Effector memory CD8-positive, alpha-beta T cell (primary cell): ENCODE measurements at regions not wholly inside any gene's neighbourhood (a gene's known extent, or its start where the extent isn't known, plus 50 kb on each side); places are given as distances from the start of the nearest gene placed in this dataset.

Experiments
- ATAC-seq: fragments of 150-1000 bp; cut with Tn5 transposase; replicated peaks from 2 replicates; pipeline ENCODE4 v1.10.0; 2021; ENCODE audit warnings: mild to moderate bottlenecking, moderate library complexity
- DNase-seq, 3 experiments: peaks; one replicate each; pipeline ENCODE4 v3.0.0; 2021
- H3K27ac Mint-ChIP-seq, 2 donors: one replicate each; pipeline ENCODE4 v1.8.0; 2022; ENCODE audit warnings: mild to moderate bottlenecking in 2 of 2, mixed read lengths in 2 of 2, moderate library complexity in 2 of 2
- H3K27me3 Mint-ChIP-seq, 2 donors: one replicate each; pipeline ENCODE4 v1.8.0; 2022; ENCODE audit warnings: mixed read lengths in 2 of 2
- H3K36me3 Mint-ChIP-seq: one replicate; pipeline ENCODE4 v1.8.0; 2022; ENCODE audit warnings: mild to moderate bottlenecking, moderate library complexity, mixed read lengths; ENCODE audit not compliant: insufficient read depth
- H3K4me1 Mint-ChIP-seq, 2 donors: one replicate each; pipeline ENCODE4 v1.8.0; 2022; ENCODE audit warnings: low read depth in 2 of 2, mixed read lengths in 2 of 2
- H3K4me3 Mint-ChIP-seq, 2 donors: one replicate each; pipeline ENCODE4 v1.8.0; 2022; ENCODE audit warnings: mild to moderate bottlenecking in 2 of 2, mixed read lengths in 2 of 2, moderate library complexity in 2 of 2
- H3K9me3 Mint-ChIP-seq, 2 donors: one replicate each; pipeline ENCODE4 v1.8.0; 2022; ENCODE audit warnings: mixed read lengths in 2 of 2

DNA sequence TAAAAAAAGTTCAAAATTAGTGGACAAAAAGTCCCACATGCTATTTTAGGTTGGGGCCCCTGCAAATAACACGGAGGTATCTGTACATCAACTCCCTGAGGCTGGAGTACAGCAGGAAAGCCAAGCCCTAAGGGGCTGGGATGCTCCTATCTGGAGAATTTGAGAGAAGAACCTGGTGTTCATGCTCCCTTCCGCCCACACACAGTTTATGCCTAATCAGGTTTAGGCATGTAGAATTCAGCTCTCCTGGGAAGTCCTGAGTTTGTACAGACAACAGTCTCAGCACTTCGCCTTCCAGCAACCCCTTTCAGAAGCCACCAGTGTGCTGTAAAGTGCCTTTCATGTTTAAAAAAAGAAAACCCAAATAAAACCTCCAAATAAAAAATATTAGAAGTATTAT lies 237.3 kb upstream of the GRIP1 start:
- Mint-ChIP-seq H3K9me3 (no peaks in the 10 kb centered on the region), H3K27me3 (peaks cover 5 to 27% of the 10 kb centered on the region in 2 donors), H3K36me3 (no peaks in the 10 kb centered on the region), H3K4me1 (no peaks in the 10 kb centered on the region), H3K27ac (no peak overlapping the region), H3K4me3 (no peak overlapping the region)
- DNase-seq = no peak
- ATAC-seq = no peak

DNA sequence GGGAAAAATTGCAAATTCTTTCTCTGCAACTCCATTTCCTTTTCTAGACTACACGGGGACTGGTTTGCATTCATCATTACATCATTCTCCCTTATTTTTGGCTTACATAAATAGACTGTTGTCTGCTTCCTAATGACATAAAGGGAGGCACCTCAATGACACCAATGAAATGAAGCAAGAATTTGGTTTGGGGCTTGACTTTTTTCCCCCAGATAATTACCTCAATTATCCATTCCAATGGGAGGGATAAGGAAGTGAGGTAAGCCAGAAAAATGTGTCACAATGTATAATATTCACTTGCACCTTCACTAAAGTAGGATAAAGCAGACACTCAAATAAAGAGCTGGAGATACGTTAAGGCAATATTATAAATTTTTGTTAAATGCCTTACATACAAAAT lies 240.6 kb upstream of the GRIP1 start:
- Mint-ChIP-seq H3K27me3 (peaks cover 5 to 44% of the 10 kb centered on the region in 2 donors), H3K4me3 (no peak overlapping the region), H3K4me1 (no peaks in the 10 kb centered on the region), H3K36me3 (peaks cover 4% of the 10 kb centered on the region), H3K9me3 (no peaks in the 10 kb centered on the region), H3K27ac (no peak overlapping the region)
- DNase-seq = no peak
- ATAC-seq = no peak

DNA sequence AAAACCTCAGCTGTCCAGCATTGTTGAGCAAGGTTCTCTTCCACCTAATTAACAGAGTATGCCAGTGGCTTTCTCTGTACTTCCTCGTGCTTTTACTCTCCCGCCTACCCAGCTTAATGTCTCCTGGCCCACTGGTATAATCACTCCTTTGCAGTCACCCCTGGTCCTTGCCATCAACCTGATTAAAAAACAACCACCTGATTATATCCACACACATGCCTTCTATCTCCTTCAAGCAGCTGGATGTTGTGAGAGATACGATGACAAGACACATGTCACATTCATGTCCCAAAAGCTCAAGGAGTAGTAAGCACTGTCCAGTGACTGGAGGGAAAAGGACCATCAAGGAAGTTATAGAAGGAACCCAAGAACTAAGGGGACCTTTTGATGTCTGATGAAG lies 241.3 kb upstream of the GRIP1 start:
- H3K36me3 Mint-ChIP-seq = peaks cover 7% of the 10 kb centered on the region
- ATAC-seq = no peak
- H3K9me3 Mint-ChIP-seq = no peaks in the 10 kb centered on the region

DNA sequence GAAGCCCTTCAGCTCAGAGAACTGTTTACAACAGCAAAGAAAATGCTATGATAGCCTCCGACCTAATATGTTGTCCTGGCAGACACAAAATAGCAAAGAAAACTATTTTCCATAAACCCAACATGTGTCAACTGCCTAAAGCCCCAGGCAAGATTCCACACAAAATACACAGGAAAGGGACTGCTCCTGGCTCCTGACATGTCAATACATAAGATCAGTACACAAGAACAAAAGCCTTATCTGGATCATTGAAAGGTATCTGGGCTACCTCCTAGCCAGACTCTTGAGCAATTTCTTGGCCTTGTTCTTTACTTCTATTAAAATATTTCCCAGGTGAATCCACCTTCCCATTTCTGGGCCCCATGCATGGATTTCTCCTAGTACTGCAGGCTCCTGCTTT lies 242.3 kb upstream of the GRIP1 start:
- peaks cover 0 to 29% of the 10 kb centered on the region in 2 donors for H3K27me3 Mint-ChIP-seq
- no peak for DNase-seq
- H3K9me3 Mint-ChIP-seq = no peaks in the 10 kb centered on the region
- no peak overlapping the region for H3K4me3 Mint-ChIP-seq
- peaks cover 2 to 4% of the 10 kb centered on the region in 2 donors for H3K4me1 Mint-ChIP-seq
- no peak overlapping the region for H3K27ac Mint-ChIP-seq
- ATAC-seq = no peak
- peaks cover 7% of the 10 kb centered on the region for H3K36me3 Mint-ChIP-seq

More for the DNA sequence above, 241.3 kb upstream of the GRIP1 start:
- H3K27me3 Mint-ChIP-seq = peaks cover 3 to 37% of the 10 kb centered on the region in 2 donors
- no peak overlapping the region for H3K27ac Mint-ChIP-seq
- no peak for DNase-seq
- no peak overlapping the region for H3K4me3 Mint-ChIP-seq
- H3K4me1 Mint-ChIP-seq = peaks cover 2 to 4% of the 10 kb centered on the region in 2 donors

DNA sequence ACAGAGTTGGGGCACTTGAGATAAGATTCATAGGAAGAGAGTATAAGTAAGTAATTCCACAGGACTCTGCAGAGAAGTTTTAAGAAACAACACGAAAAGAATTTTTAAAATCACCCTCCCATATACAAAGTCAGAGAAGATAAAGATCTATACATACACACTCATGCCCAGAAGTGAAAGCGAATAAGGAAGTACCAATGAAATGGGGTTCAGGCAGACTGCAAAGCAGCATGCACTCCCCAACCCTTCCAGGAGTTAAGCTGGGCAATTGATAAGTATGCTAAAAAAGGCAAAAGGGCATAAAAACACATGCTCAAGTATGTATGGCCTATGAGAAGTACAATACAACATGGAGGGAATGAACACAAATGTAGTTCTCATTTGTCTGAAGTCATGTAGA lies 246.2 kb upstream of the GRIP1 start:
- no peak overlapping the region for H3K4me3 Mint-ChIP-seq

DNA sequence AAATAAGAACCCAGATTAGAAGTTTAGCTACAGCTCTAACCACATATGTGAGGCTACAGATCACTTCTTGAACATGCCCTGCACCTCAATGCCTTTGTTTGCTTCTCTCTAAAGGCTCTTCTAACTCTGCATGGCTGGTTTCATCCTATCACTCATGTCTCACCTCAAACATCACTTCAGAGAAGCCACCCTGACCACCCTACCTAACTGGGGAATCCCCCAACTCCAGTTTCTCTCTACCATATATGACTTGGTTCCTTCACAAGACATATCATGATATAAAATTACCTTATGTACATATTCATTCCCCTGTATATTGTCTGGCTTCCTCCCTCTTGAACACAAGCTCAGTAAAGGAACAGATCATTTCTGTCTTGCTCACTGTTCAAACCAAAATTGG lies 250.2 kb upstream of the GRIP1 start:
- ATAC-seq (peak; percentile 39), DNase-seq (no peak)
- Mint-ChIP-seq H3K36me3 (peaks cover 4% of the 10 kb centered on the region), H3K4me1 (peaks cover 2 to 4% of the 10 kb centered on the region in 2 donors), H3K9me3 (no peaks in the 10 kb centered on the region), H3K27ac (no peak overlapping the region), H3K4me3 (no peak overlapping the region), H3K27me3 (peaks cover 13 to 15% of the 10 kb centered on the region in 2 donors)

More for the DNA sequence above, 246.2 kb upstream of the GRIP1 start:
- Mint-ChIP-seq H3K4me1 (peaks cover 2 to 4% of the 10 kb centered on the region in 2 donors), H3K27ac (no peak overlapping the region), H3K27me3 (peaks cover 0 to 29% of the 10 kb centered on the region in 2 donors), H3K9me3 (no peaks in the 10 kb centered on the region), H3K36me3 (peaks cover 7% of the 10 kb centered on the region)
- no peak for ATAC-seq
- DNase-seq = no peak

DNA sequence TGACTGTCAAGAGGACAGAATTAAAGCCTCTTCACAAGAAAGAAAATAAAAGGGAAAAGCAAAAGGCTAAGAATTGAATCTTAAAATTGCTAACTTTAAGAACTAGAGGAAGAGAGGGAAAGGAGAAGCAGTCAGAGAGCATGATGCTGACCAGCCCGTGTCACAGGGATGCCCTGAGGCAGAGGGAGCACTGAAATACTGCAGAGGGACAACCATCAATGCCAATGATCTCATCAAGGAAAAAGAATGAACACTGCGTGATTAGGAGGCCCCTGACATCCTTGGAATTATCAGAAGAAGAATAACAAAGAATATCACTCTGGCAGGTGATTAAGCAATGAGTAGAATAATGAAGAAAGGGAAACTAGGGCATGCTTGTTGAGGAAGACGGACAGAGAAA lies 252.2 kb upstream of the GRIP1 start:
- Mint-ChIP-seq H3K27me3 (peaks cover 24% of the 10 kb centered on the region in 2 donors), H3K9me3 (no peaks in the 10 kb centered on the region), H3K4me3 (no peak overlapping the region), H3K36me3 (no peaks in the 10 kb centered on the region), H3K4me1 (no peaks in the 10 kb centered on the region), H3K27ac (no peak overlapping the region)
- DNase-seq (no peak), ATAC-seq (no peak)

DNA sequence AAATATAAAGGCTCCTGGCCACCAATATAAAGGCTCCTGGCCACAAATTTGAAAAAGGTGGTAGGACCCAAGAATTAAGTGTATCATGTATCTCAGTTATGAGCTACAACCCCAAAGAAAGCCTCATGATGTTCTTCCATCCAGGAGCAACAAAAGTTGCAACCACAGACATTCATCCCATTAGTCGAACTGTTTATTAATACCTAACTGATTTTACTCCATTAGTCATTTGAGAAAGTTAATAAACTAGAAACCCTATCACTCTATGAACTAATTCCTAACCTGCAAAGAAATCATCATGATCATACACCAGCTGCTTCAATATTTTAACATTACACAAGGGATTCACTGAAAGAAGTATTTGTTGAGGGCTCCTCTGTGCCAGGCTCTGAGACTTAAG lies 253.2 kb upstream of the GRIP1 start:
- DNase-seq (no peak), ATAC-seq (no peak)
- no peaks in the 10 kb centered on the region for H3K4me1 Mint-ChIP-seq
- H3K36me3 Mint-ChIP-seq = no peaks in the 10 kb centered on the region
- H3K27ac Mint-ChIP-seq = no peak overlapping the region
- peaks cover 24 to 26% of the 10 kb centered on the region in 2 donors for H3K27me3 Mint-ChIP-seq
- no peaks in the 10 kb centered on the region for H3K9me3 Mint-ChIP-seq
- H3K4me3 Mint-ChIP-seq = no peak overlapping the region

DNA sequence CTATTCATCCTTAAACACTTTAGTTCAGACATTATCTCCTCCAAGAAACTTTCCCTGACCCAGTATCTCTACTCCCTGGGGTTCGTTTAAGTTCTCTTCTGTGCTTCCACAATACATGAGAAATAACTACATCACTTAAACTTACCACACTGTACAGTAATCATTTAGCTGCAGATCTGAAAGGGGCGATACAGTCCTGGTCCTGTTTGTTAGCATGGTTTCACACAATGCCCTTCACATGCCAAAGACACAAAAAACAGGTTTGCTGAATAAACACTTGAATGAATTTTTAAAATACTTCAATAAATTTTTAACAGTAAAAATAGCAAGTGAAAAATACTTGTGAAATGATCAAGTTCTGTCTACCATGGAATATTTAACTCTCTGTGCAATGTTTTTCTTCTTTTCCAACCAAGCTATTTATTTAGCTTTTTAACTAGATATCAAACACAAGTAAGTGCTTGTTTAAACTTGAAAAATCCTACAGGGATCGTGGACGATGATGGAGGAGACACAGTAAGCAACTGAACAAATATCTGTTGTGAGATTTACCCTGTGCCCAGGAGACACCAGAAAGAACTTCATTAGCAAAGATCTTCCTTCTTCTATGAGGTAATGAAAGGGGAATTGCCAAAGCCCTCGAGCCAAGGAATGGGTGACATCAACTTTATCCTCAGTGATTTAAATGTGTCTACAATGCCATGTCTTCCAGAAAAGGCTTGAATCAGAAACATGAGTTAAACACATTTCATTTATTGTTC lies 255.6 kb upstream of the GRIP1 start:
- Mint-ChIP-seq H3K36me3 (no peaks in the 10 kb centered on the region), H3K27me3 (peaks cover 24 to 29% of the 10 kb centered on the region in 2 donors), H3K4me3 (no peak overlapping the region), H3K4me1 (no peaks in the 10 kb centered on the region), H3K9me3 (no peaks in the 10 kb centered on the region), H3K27ac (no peak overlapping the region)
- DNase-seq = no peak
- ATAC-seq = no peak

DNA sequence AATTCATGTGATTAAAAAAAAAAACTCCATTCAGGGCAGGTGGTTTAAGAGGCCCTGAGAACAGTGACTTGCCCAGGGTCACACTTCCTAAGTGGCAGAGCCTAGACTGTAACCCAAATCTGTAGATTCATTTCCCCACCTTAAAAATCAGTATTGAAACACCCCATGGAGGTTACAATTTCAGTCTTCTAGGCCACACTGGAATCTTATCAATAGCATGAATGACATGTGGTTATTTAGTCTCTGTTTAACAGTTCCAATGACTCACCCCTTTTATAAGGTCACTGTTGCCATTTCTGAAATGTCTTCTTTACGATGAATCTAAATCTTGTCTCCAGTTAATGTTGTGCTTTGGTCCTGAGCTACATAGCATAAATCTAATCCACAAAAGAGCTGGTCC lies 262.3 kb upstream of the GRIP1 start:
- no peak overlapping the region for H3K27ac Mint-ChIP-seq
- no peaks in the 10 kb centered on the region for H3K4me1 Mint-ChIP-seq
- no peak overlapping the region for H3K4me3 Mint-ChIP-seq
- H3K9me3 Mint-ChIP-seq = no peaks in the 10 kb centered on the region
- peaks cover 0 to 5% of the 10 kb centered on the region in 2 donors for H3K27me3 Mint-ChIP-seq
- ATAC-seq (no peak), DNase-seq (no peak)
- no peaks in the 10 kb centered on the region for H3K36me3 Mint-ChIP-seq

DNA sequence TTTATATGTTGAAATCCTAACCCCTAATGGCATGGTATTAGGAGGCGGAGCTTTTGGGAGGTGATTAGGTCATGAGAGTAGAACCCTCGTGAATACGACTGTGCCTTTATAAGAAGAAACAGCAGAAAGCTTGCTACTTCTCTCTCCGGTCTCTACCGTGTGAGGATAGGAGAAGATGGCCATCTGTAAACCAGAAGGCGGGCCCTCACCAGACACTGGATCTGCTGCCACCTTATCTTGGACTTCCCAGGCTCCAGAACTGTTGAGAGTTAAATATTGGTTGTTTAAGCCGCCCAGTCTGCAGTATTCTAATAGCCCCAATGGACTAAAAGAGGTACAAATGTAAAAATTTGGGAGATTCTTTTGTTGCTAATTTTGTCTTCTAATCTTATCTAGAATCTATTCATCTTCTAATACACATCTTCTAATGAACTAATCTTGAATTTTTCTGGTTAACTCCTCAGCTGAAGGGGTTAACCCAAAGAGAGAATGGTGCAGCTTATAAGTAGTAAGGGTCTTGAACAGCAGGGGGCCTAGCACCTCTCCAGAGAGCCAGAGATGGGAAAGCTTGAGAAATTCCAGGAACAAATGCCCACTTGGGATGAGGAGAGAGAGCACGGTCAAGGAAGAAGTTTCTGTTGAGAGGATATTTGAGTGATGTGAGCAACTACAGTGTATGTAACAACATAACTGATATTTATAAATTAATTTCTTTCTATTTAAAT lies 264.0 kb upstream of the GRIP1 start:
- H3K4me1 Mint-ChIP-seq = no peaks in the 10 kb centered on the region
- no peaks in the 10 kb centered on the region for H3K36me3 Mint-ChIP-seq
- ATAC-seq (no peak), DNase-seq (no peak)
- H3K27ac Mint-ChIP-seq = no peak overlapping the region
- H3K9me3 Mint-ChIP-seq = no peaks in the 10 kb centered on the region
- H3K27me3 Mint-ChIP-seq = peaks cover 0 to 7% of the 10 kb centered on the region in 2 donors
- H3K4me3 Mint-ChIP-seq = no peak overlapping the region

DNA sequence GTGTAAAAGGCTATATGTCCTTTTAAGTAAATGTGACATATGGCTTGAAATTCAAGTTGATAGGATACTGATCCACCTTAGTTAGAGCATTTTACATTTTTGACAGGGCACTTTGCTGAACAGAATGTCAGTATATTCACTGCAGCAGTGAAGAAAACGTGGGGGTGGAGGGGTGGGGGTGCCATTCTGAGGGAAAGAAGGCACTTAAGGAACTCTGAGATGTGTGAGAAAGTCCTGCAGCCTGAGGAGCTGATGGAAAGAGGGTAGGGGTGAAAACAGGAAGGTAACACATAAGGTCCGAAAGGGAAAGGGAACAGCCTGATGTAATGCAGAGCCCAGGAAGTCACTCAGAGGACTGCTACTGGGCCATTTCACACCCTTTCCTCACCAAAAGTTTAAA lies 265.5 kb upstream of the GRIP1 start:
- H3K9me3 Mint-ChIP-seq = no peaks in the 10 kb centered on the region
- ATAC-seq (no peak), DNase-seq (no peak)
- H3K27me3 Mint-ChIP-seq = peaks cover 0 to 7% of the 10 kb centered on the region in 2 donors
- no peaks in the 10 kb centered on the region for H3K36me3 Mint-ChIP-seq
- H3K4me3 Mint-ChIP-seq = no peak overlapping the region
- no peaks in the 10 kb centered on the region for H3K4me1 Mint-ChIP-seq
- H3K27ac Mint-ChIP-seq = no peak overlapping the region

DNA sequence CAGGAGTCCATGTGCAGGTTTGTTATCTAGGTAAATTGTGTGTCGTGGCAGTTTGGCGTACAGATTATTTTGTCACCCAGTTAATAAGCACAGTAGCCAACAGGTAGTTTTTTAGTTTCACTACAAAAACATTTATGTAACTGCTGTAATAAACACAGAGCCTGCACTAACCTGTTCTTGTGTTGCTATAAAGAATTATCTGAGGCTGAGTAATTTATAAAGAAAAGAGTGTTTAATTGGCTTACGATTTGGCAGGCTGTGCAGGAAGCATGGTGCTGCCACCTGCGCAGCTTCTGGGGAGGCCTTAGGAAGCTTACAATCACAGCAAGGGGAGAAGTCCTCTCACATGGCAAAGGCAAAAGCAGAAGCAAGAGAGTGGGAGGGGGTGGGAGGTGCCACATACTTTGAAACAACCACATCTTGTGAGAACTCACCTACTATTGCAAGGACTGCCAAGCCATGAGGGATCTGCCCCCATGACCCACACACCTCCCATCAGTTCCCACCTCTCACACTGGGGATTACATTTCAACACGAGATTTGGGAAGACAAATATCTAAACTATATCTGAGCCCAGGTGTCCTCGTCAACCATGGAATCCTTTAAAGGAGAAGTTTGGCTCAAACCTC lies 266.4 kb upstream of the GRIP1 start:
- Mint-ChIP-seq H3K27ac (no peak overlapping the region), H3K4me1 (no peaks in the 10 kb centered on the region), H3K9me3 (no peaks in the 10 kb centered on the region), H3K36me3 (no peaks in the 10 kb centered on the region), H3K27me3 (peaks cover 0 to 7% of the 10 kb centered on the region in 2 donors), H3K4me3 (no peak overlapping the region)
- DNase-seq (no peak), ATAC-seq (no peak)

DNA sequence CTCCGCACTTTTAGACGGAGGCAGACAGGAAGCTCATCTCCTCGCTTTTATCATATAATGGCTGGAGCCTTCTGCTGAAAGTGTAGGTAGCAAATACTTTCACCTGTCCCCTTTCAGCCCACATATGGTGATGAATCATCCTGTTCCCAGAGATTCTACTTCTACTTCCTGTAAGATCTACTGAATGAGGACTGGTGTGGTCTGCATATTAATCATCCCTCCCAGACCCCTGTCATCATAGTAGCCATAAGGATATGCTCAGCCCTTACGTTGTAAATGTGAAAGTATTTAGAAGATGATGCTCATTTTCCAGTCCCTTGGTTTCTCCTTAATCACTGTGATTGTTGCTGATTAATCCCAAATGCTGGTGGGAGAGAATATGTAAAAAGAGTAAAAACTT lies 268.2 kb upstream of the GRIP1 start:
- no peak for ATAC-seq
- H3K4me3 Mint-ChIP-seq = no peak overlapping the region
- no peaks in the 10 kb centered on the region for H3K4me1 Mint-ChIP-seq
- H3K36me3 Mint-ChIP-seq = no peaks in the 10 kb centered on the region
- peaks cover 0 to 7% of the 10 kb centered on the region in 2 donors for H3K27me3 Mint-ChIP-seq
- DNase-seq = no peak
- H3K9me3 Mint-ChIP-seq = no peaks in the 10 kb centered on the region
- no peak overlapping the region for H3K27ac Mint-ChIP-seq
